HepG2 (cell line): ENCODE measurements at regions not wholly inside any gene's neighbourhood (a gene's known extent, or its start where the extent isn't known, plus 50 kb on each side); places are given as distances from the start of the nearest gene placed in this dataset.

Experiments
- BHLHE40 ChIP-seq: IDR thresholded peaks from 2 replicates; pipeline ENCODE4 v1.6.1; 2011; ENCODE audit warnings: low read length, improper control_type of control experiment
- ETS1 ChIP-seq: sonication (generic); formaldehyde crosslinking; IDR thresholded peaks from 2 replicates; pipeline ENCODE4 v1.4.0; 2020; ENCODE audit warnings: missing genetic modification reagents
- HCFC1 ChIP-seq: fragments of 150-350 bp; IDR thresholded peaks from 2 replicates; pipeline ENCODE4 v1.6.1; 2014; ENCODE audit warnings: low read depth, low read length
- IKZF1 ChIP-seq: fragments of 450-650 bp; IDR thresholded peaks from 2 replicates; pipeline ENCODE4 v1.7.1; 2016
- KDM2A ChIP-seq: sonication (generic); formaldehyde crosslinking; IDR thresholded peaks from 2 replicates; pipeline ENCODE4 v1.4.0; 2020; ENCODE audit warnings: low read depth, missing genetic modification reagents, borderline replicate concordance
- MTF2 ChIP-seq: sonication (generic); formaldehyde crosslinking; IDR thresholded peaks from 2 replicates; pipeline ENCODE4 v1.5.0; 2020; ENCODE audit warnings: missing genetic modification reagents, borderline replicate concordance
- PHB2 ChIP-seq: fragments of 450-650 bp; IDR thresholded peaks from 2 replicates; pipeline ENCODE4 v1.6.1; 2018; ENCODE audit not compliant: partially characterized antibody
- PTBP1 ChIP-seq: fragments of 200-400 bp; formaldehyde crosslinking; IDR thresholded peaks from 2 replicates; pipeline ENCODE4 v1.6.1; 2018; ENCODE audit warnings: low read length, low read depth; ENCODE audit not compliant: poor library complexity, severe bottlenecking
- TFE3 ChIP-seq: IDR thresholded peaks from 2 replicates; pipeline ENCODE4 v1.6.1; 2016
- TGIF2 ChIP-seq: IDR thresholded peaks from 2 replicates; pipeline ENCODE4 v1.6.1; 2016; ENCODE audit warnings: control low read depth, missing compliant biosample characterization
- ZBTB25 ChIP-seq: IDR thresholded peaks from 2 replicates; pipeline ENCODE4 v1.6.1; 2018; ENCODE audit warnings: missing genetic modification reagents
- ZFP91 ChIP-seq: sonication (generic); formaldehyde crosslinking; IDR thresholded peaks from 2 replicates; pipeline ENCODE4 v1.9.0; 2022; ENCODE audit warnings: missing genetic modification reagents, mild to moderate bottlenecking, borderline replicate concordance
- ZFYVE20 ChIP-seq: sonication (generic); formaldehyde crosslinking; IDR thresholded peaks from 2 replicates; pipeline ENCODE4 v1.8.0; 2023; ENCODE audit warnings: low read depth, mild to moderate bottlenecking, moderate library complexity, missing genetic modification reagents, borderline replicate concordance
- ZNF639 ChIP-seq: conservative IDR thresholded peaks from 2 replicates; pipeline ENCODE4 v1.6.1; 2018; ENCODE audit warnings: missing genetic modification reagents
- ZNF644 ChIP-seq: IDR thresholded peaks from 2 replicates; pipeline ENCODE4 v1.6.1; 2016; ENCODE audit warnings: low read depth
- ZNF775 ChIP-seq: sonication (generic); formaldehyde crosslinking; IDR thresholded peaks from 2 replicates; pipeline ENCODE4 v1.4.0; 2020; ENCODE audit warnings: missing genetic modification reagents, mild to moderate bottlenecking, moderate library complexity, borderline replicate concordance
- ZSCAN29 ChIP-seq: sonication (generic); formaldehyde crosslinking; conservative IDR thresholded peaks from 2 replicates; pipeline ENCODE4 v1.4.0; 2020; ENCODE audit warnings: mild to moderate bottlenecking, missing genetic modification reagents
- TF ChIP-seq, protein P1 (sequence below): sonication (generic); formaldehyde crosslinking; IDR thresholded peaks from 2 replicates; pipeline ENCODE4 v1.5.1; 2020; ENCODE audit warnings: mild to moderate bottlenecking, missing genetic modification reagents, moderate library complexity

GRCh38 chr2:88321449-88322248, 130.8 kb downstream of the FOXI3 start (continued):
- TF ChIP-seq ZFP91 (CRISPR knock-in tag), result peak; percentile 38; the same call in 1 of the 2 replicates
- peak; percentile 50; the same call in 1 of the 2 replicates for TF ChIP-seq BHLHE40
- TF ChIP-seq TFE3 (CRISPR knock-in tag), result 0 out of 2 replicates have a peak, but pooled peaks have one; percentile 29
- no peak for TF ChIP-seq ZFYVE20
- no peak for TF ChIP-seq MTF2 (CRISPR knock-in tag)
- TF ChIP-seq ETS1 (CRISPR knock-in tag), result no peak
- no peak for TF ChIP-seq IKZF1
- TF ChIP-seq ZSCAN29 (CRISPR knock-in tag), result no peak
- no peak for TF ChIP-seq ZNF639
- TF ChIP-seq KDM2A (CRISPR knock-in tag), result 0 out of 2 replicates have a peak, but pooled peaks have one; percentile 33
- TF ChIP-seq ZNF644 (CRISPR knock-in tag), result no peak
- TF ChIP-seq, protein P1, sequence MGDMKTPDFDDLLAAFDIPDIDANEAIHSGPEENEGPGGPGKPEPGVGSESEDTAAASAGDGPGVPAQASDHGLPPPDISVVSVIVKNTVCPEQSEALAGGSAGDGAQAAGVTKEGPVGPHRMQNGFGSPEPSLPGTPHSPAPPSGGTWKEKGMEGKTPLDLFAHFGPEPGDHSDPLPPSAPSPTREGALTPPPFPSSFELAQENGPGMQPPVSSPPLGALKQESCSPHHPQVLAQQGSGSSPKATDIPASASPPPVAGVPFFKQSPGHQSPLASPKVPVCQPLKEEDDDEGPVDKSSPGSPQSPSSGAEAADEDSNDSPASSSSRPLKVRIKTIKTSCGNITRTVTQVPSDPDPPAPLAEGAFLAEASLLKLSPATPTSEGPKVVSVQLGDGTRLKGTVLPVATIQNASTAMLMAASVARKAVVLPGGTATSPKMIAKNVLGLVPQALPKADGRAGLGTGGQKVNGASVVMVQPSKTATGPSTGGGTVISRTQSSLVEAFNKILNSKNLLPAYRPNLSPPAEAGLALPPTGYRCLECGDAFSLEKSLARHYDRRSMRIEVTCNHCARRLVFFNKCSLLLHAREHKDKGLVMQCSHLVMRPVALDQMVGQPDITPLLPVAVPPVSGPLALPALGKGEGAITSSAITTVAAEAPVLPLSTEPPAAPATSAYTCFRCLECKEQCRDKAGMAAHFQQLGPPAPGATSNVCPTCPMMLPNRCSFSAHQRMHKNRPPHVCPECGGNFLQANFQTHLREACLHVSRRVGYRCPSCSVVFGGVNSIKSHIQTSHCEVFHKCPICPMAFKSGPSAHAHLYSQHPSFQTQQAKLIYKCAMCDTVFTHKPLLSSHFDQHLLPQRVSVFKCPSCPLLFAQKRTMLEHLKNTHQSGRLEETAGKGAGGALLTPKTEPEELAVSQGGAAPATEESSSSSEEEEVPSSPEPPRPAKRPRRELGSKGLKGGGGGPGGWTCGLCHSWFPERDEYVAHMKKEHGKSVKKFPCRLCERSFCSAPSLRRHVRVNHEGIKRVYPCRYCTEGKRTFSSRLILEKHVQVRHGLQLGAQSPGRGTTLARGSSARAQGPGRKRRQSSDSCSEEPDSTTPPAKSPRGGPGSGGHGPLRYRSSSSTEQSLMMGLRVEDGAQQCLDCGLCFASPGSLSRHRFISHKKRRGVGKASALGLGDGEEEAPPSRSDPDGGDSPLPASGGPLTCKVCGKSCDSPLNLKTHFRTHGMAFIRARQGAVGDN, result no peak
- no peak for TF ChIP-seq PTBP1
- 0 out of 2 replicates have a peak, but pooled peaks have one; percentile 28 for TF ChIP-seq ZBTB25 (CRISPR knock-in tag)
- no peak for TF ChIP-seq ZNF775 (CRISPR knock-in tag)
- no peak for TF ChIP-seq HCFC1
- TF ChIP-seq PHB2, result no peak
- no peak for TF ChIP-seq TGIF2
